Testis (tissue), 2 donors: ENCODE measurements at regions not wholly inside any gene's neighbourhood (a gene's known extent, or its start where the extent isn't known, plus 50 kb on each side); places are given as distances from the start of the nearest gene placed in this dataset.

Experiments
- CTCF ChIP-seq, 3 experiments: fragments of 450-650 bp in 2 of 3; fragments of 200-600 bp in 1 of 3; sonication (generic) in 1 of 3; IDR thresholded peaks; one replicate each; pipeline ENCODE4 v1.5.1; 2016 to 2019; ENCODE audit warnings: antibody characterized with exemption in 3 of 3, mild to moderate bottlenecking in 2 of 3, moderate library complexity in 1 of 3
- POLR2A ChIP-seq: fragments of 450-650 bp; IDR thresholded peaks from one replicate; pipeline ENCODE4 v1.6.1; 2017; ENCODE audit warnings: antibody characterized with exemption, mild to moderate bottlenecking, moderate library complexity

GRCh38 chr1:208965351-208965750 is 618.2 kb upstream of the CAMK1G start:
- TF ChIP-seq CTCF (IDR thresholded peaks at IDR 0.05) = no peak
- no peak for TF ChIP-seq POLR2A
